HG02588 (cell line): ENCODE measurements at regions not wholly inside any gene's neighbourhood (a gene's known extent, or its start where the extent isn't known, plus 50 kb on each side); places are given as distances from the start of the nearest gene placed in this dataset.

Experiments
- ATAC-seq: cut with Tn5 transposase; IDR thresholded peaks from one replicate; pipeline ENCODE4 v1.9.1; 2021; ENCODE audit warnings: mild to moderate bottlenecking, moderate library complexity; ENCODE audit not compliant: unreplicated experiment

GRCh38 chr9:16092142-16093091 lies 539.6 kb downstream of the CCDC171 start:
- ATAC-seq = no peak

GRCh38 chr9:16098306-16098705 lies 545.5 kb downstream of the CCDC171 start:
- no peak for ATAC-seq

- ATAC-seq = no peak
Observed at GRCh38 chr9:16099732-16100536, 547.1 kb downstream of the CCDC171 start.

DNA sequence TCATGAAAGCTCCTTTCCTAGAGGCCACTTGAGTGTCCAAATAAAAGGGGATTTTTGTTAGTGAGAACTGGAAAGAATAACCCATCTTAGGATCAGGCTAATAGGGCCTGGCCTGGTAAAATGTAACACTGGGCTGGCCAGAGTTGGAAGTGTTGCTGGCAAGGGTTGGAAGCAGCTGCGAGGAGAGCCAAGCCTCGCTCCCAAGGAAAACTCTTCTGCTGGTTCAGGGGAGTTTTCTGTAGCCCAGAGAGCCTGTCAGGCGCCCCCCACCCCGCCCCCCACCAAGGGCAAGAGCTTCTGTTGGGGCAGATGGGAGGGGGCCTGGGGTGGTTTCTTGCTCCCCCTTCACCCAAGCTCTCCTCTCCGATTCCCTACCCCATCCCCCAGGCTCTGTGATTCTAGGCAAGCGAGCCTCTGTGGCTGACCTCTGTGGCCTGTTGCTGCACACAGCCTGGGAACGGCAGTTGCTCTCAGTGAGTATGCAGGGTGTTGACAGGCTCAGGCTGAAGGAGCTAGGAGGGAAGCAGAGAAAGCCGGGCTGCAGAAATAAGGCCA lies 547.8 kb downstream of the CCDC171 start:
- ATAC-seq = no peak

DNA sequence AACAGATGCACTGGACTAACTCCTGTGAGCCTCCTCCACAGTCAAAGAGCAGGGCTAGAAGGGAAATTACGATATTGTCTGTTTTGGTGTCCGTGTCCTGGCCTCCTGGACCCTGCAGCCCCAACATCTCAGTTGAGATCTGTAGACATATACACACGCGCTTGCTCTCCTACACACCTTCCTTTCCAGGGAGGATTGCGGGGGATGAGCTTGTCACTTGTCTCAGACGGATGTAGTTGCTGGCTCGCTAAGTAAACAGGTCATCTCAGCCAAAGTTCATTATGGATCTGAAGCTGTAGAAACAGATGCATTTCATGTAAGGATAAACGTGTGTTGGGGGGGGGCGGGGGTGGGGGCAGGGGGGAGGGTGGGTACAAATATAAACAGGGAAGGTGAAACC lies 549.3 kb downstream of the CCDC171 start:
- no peak for ATAC-seq

DNA sequence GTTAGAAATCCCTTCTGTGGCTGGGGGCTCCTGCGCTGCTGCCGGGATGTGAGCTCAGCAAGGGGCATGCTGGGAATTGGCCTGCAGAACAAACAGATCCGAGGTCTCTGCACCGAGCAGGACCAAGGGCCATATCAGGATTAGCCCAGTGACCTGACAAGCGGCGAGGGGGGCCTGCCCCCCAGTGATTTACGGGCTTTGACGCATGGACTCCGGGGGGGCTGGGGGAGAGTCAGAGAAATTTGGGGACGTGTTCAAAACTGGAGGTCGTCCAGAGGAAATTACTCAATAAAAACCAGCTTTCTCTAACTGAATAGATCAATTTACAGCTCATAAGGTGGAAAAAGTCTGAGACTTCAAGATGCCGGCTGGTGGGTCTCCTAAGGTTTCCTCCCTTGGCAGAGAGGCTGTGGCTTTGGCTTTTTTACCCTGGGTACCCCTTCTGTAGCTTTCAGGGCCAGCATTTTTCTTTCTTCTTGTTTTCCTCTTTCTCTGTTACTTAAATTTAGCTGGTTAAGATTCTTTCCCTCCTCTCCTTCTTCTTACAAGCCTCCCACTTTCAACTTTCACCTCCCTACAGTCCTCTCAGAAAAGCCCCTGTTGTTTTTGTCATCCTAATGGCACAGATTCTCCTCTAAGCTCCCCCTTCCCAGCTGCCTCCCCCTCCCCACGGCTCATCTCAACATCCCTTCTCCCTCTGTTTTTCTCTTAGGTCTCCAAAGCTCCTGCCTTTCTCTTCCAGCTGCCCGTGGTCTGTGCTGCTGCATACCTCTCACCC lies 551.0 kb downstream of the CCDC171 start:
- no peak for ATAC-seq

DNA sequence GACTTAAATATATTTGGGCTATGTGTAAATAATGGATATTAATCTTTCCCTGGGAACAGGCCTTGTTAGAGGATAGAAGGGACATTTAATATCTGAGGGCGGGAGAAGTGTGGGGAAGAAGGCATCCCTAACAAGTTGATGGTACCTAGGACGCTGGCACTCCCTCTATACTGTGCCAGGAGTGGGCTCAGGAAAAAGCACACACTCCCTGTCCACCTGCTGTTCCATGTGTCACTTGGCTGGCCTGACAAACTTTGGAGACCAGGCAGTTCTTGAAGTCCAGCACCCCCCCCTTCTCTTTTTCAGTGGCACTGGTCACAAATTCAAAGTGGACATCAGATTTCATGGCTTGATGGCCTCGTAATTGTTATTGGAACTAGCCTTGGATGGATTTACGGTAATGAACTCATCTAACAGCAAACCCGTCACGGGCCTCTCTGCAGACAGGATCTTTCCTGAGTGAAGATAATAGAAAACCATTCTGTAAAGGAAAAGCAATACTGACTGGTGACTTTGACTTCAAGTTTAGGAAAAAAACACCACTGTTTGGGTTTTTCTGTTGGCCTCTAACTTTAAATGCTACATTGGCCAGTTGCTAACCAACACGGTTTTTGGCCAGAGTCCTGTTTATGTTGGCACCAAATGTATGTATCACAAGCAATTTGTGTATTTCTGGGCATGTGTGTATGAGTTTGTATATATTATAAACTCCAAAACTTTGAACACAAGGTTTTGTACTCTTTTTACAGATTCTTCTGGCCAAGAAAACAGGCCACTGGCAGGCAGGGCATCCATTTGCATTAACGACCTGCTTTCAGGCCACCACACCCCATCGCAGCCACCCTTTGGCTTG lies 552.6 kb downstream of the CCDC171 start:
- ATAC-seq = no peak

GRCh38 chr9:16106021-16106571 lies 553.3 kb downstream of the CCDC171 start:
- ATAC-seq = no peak

DNA sequence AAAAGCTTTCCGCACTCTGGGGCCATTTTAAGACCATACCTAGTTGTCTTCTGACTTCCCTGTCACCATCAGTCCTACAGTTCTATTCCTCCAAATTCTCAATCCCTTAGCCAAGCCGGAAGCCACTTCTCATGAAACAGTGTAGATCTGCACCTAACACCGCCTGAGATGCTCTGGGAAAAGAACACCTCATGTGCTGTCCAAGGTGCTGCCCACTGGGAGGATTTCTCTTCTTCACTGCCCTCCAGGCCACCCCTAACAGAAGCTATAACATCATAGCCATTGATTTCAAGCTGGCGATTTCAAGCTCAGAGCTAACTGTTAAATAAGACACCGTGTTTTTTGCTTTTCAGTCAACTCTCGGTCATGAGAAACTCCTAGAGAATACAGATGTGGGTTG lies 559.3 kb downstream of the CCDC171 start:
- ATAC-seq = no peak

- no peak for ATAC-seq
Observed at GRCh38 chr9:16115994-16116393, 563.2 kb downstream of the CCDC171 start.

DNA sequence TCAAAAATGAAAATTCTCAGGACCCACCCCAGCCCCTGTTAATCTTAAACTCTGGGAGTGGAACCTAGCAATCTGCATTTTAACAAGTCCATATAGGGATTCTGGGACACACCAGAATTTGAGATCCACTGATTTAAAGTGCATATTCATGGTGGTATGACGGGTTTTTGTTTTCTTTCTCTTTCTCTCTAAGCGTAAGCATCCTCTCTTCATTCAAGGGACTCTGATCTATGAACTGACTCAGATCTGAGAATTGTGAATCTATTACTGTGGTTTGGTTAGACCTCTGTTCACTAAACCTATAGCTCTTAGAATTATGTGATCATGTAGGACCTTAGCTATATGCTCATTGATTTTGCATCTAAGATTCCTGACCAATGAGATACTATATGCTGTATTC lies 565.2 kb downstream of the CCDC171 start:
- no peak for ATAC-seq

GRCh38 chr9:16119261-16120230 lies 566.7 kb downstream of the CCDC171 start:
- ATAC-seq = no peak

- ATAC-seq = no peak
Observed at GRCh38 chr9:16120231-16120641, 567.4 kb downstream of the CCDC171 start.

DNA sequence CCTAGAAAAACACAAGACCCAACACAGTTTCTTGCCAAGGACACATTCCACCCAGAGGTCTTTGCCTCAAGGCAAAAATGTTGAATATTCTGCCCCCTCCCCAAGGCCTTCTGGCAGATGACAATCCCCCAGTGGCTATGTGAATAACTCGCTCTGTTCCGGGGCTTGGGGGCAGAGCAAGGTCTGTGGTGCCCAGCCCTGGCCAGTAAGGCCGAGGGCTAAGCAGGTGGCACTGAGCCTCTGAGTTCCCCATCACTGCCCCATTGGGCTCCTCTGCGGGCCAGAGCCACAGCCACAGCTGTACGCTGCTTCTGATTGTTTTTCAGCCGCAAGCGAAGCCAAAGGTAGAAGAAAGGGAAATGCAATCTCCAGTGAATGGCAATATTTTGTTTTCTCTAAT lies 567.9 kb downstream of the CCDC171 start:
- ATAC-seq = no peak

GRCh38 chr9:16121168-16121567 lies 568.3 kb downstream of the CCDC171 start:
- ATAC-seq = no peak

DNA sequence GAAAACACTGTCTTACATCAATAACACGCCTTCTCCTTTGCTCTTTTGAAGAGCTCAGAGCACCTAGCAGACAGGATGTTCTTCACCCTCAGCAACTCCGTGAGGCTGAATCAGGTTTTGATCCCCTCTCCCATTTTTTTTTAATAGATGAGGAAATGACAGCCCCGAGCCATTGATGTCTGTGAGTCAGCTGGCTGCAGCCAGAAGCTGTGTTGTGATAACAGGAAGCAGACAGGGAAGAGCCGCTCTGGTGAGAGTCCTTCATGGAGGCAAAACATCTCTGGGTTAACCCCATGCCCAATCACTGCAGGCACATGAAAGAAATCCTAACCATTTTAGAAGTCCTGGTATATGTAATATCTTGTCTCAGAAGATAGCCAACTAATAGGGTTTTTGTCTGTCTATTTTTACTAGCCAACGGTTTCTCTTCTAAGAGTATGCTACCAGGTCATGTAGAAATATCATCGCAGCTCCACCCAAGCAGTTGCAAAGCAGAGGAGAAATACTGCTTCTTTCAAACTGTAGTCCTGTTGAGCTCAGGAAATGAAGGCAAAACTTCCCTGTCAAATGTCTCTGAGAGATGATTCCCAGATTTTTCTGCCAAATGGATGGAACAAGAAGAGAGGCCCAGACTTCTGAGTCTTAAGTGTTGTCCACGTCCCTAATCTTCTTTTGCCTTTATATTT lies 568.9 kb downstream of the CCDC171 start:
- no peak for ATAC-seq

- ATAC-seq = no peak
Observed at GRCh38 chr9:16125629-16126028, 572.8 kb downstream of the CCDC171 start.

GRCh38 chr9:16126042-16126441 lies 573.2 kb downstream of the CCDC171 start:
- ATAC-seq = no peak
